GM21367 (cell line): ENCODE measurements at regions not wholly inside any gene's neighbourhood (a gene's known extent, or its start where the extent isn't known, plus 50 kb on each side); places are given as distances from the start of the nearest gene placed in this dataset.

Experiments used
- ATAC-seq: cut with Tn5 transposase; IDR thresholded peaks from one replicate; pipeline ENCODE4 v1.9.1; 2021; ENCODE audit not compliant: unreplicated experiment

GRCh38 chr7:25619963-25620799 is 391.9 kb upstream of the NPVF start:
- ATAC-seq = no peak

- no peak for ATAC-seq
Measured at GRCh38 chr7:25621993-25622392, 393.7 kb upstream of the NPVF start.

- ATAC-seq = no peak
Measured at GRCh38 chr7:25622695-25623094, 394.4 kb upstream of the NPVF start.

- ATAC-seq = no peak
Measured at GRCh38 chr7:25624051-25624450, 395.8 kb upstream of the NPVF start.

- no peak for ATAC-seq
Measured at GRCh38 chr7:25624833-25625232, 396.5 kb upstream of the NPVF start.

GRCh38 chr7:25625306-25625992 is 397.2 kb upstream of the NPVF start:
- no peak for ATAC-seq

- no peak for ATAC-seq
Measured at GRCh38 chr7:25626451-25627131, 398.3 kb upstream of the NPVF start.

GRCh38 chr7:25628446-25628845 is 400.2 kb upstream of the NPVF start:
- no peak for ATAC-seq

GRCh38 chr7:25632616-25633015 is 404.3 kb upstream of the NPVF start:
- no peak for ATAC-seq

- ATAC-seq = no peak
Measured at GRCh38 chr7:25633426-25634036, 405.2 kb upstream of the NPVF start.

- no peak for ATAC-seq
Measured at GRCh38 chr7:25636168-25636567, 407.9 kb upstream of the NPVF start.

- ATAC-seq = no peak
Measured at GRCh38 chr7:25636871-25637283, 408.6 kb upstream of the NPVF start.

- no peak for ATAC-seq
Measured at GRCh38 chr7:25638068-25638467, 409.8 kb upstream of the NPVF start.

GRCh38 chr7:25638590-25639244 is 410.4 kb upstream of the NPVF start:
- ATAC-seq = no peak

- ATAC-seq = no peak
Measured at GRCh38 chr7:25642849-25643248, 414.6 kb upstream of the NPVF start.

- ATAC-seq = no peak
Measured at GRCh38 chr7:25643286-25643685, 415.0 kb upstream of the NPVF start.

- ATAC-seq = no peak
Measured at GRCh38 chr7:25643770-25644394, 415.6 kb upstream of the NPVF start.

GRCh38 chr7:25646726-25647413 is 418.6 kb upstream of the NPVF start:
- ATAC-seq = no peak

- ATAC-seq = no peak
Measured at GRCh38 chr7:25647872-25648271, 419.6 kb upstream of the NPVF start.

GRCh38 chr7:25652366-25652765 is 424.1 kb upstream of the NPVF start:
- no peak for ATAC-seq
